ENCODE measurements at regions not wholly inside any gene's neighbourhood (a gene's known extent, or its start where the extent isn't known, plus 50 kb on each side); places are given as distances from the start of the nearest gene placed in this dataset.
A peak's percentile ranks its signal among the peaks of the same experiment; 100 is the strongest.

DNA sequence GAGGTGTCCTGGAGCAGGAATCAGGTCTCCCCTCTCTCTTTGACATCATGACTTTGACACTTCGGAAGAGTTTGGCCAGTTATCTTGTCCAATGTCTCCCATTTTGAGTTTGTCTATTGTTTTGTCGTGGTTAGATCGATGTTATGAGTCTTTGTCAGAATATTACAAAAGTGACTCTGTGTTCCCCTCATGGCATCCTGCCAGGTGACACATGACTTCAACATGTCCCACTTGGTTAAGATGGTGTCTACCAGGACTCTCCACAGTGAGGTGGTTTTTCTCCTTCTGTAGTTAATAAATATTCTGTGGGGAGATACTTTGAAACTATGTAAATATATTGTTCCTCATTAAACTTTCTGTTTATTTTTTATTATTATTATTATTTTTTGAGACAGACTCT is 76.6 kb upstream of the BZW1 start:
- no peak overlapping the region for H3K27ac ChIP-seq
- TF ChIP-seq POLR2A (IDR thresholded peaks at IDR 0.05) (no peak), EP300 (IDR thresholded peaks at IDR 0.05) (no peak), CTCF (IDR thresholded peaks at IDR 0.05) (no peak)
- DNase-seq (ENCODE audit: low spot score in 2 of 2) = no peak
- H3K9me3 ChIP-seq = no peaks in the 10 kb centered on the region
- WGBS, 2 donors = 68 to 72% methylated on average over 3 of the region's 3 CpGs
- H3K4me1 ChIP-seq = peaks cover 0 to 20% (median 0%) of the 10 kb centered on the region in 4 donors
- no peak overlapping the region for H3K4me3 ChIP-seq
- H3K27me3 ChIP-seq = no peaks in the 10 kb centered on the region
- H3K36me3 ChIP-seq = no peaks in the 10 kb centered on the region

GRCh38 chr2:200736646-200737274 is 75.0 kb upstream of the BZW1 start:
- Histone ChIP-seq H3K27me3 (no peaks in the 10 kb centered on the region), H3K27ac (no peak overlapping the region), H3K36me3 (no peaks in the 10 kb centered on the region), H3K9me3 (no peaks in the 10 kb centered on the region), H3K4me3 (no peak overlapping the region), H3K4me1 (peaks cover 0 to 37% (median 11%) of the 10 kb centered on the region in 4 donors)
- no peak for DNase-seq (ENCODE audit: low spot score in 2 of 2)
- 43 to 55% methylated on average over 6 of the region's 6 CpGs for WGBS, 2 donors
- no peak for TF ChIP-seq EP300 (IDR thresholded peaks at IDR 0.05)
- TF ChIP-seq POLR2A (IDR thresholded peaks at IDR 0.05) = no peak
- no peak for TF ChIP-seq CTCF (IDR thresholded peaks at IDR 0.05)

- Histone ChIP-seq H3K4me1 (peaks cover 0 to 45% (median 16%) of the 10 kb centered on the region in 4 donors), H3K27ac (no peak overlapping the region), H3K27me3 (no peaks in the 10 kb centered on the region), H3K4me3 (no peak overlapping the region), H3K9me3 (no peaks in the 10 kb centered on the region), H3K36me3 (no peaks in the 10 kb centered on the region)
- no peak for DNase-seq (ENCODE audit: low spot score in 2 of 2)
- 86 to 90% methylated on average over 4 of the region's 4 CpGs for WGBS, 2 donors
- TF ChIP-seq CTCF (IDR thresholded peaks at IDR 0.05) (no peak), EP300 (IDR thresholded peaks at IDR 0.05) (no peak), POLR2A (IDR thresholded peaks at IDR 0.05) (no peak)
These were observed 74.1 kb upstream of the BZW1 start for GRCh38 chr2:200737585-200737984.

- H3K27me3 ChIP-seq = no peaks in the 10 kb centered on the region
- peaks cover 0 to 54% (median 16%) of the 10 kb centered on the region in 4 donors for H3K4me1 ChIP-seq
- no peak for DNase-seq (ENCODE audit: low spot score in 2 of 2)
- 86 to 87% methylated on average over 7 of the region's 7 CpGs for WGBS, 2 donors
- H3K4me3 ChIP-seq = no peak overlapping the region
- no peak overlapping the region for H3K27ac ChIP-seq
- H3K9me3 ChIP-seq = no peaks in the 10 kb centered on the region
- TF ChIP-seq POLR2A (IDR thresholded peaks at IDR 0.05) (no peak), CTCF (IDR thresholded peaks at IDR 0.05) (no peak), EP300 (IDR thresholded peaks at IDR 0.05) (no peak)
- no peaks in the 10 kb centered on the region for H3K36me3 ChIP-seq
These were observed 73.1 kb upstream of the BZW1 start for GRCh38 chr2:200738590-200738989.

DNA sequence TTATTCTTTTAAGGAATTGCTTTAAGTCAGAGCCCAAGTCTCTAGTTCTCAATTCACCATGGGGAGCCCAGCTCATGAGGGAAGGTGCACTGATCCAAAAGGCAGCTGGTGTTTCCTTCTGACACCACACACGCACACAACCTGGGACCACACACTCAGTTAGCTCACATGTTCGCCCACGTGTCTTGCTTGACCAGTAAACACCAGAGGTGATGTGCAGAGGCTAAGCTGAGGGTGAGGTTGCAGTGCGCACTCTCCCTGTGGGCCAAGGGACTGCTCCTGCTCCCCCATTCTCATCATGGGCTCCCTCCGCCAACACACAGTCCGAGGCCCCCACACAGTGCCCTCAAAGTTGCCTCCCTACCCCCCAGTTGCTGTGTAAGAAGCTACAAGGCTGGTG is 70.8 kb upstream of the BZW1 start:
- DNase-seq (ENCODE audit: low spot score in 2 of 2) = no peak
- H3K27ac ChIP-seq = peak overlapping the region; percentile 52 to 84 (median 70)
- 81 to 92% methylated on average over 6 of the region's 6 CpGs for WGBS, 2 donors
- no peaks in the 10 kb centered on the region for H3K9me3 ChIP-seq
- no peak for TF ChIP-seq POLR2A (IDR thresholded peaks at IDR 0.05)
- TF ChIP-seq EP300 (IDR thresholded peaks at IDR 0.05) = no peak
- TF ChIP-seq CTCF (IDR thresholded peaks at IDR 0.05) = no peak
- no peaks in the 10 kb centered on the region for H3K36me3 ChIP-seq
- H3K27me3 ChIP-seq = no peaks in the 10 kb centered on the region
- no peak overlapping the region for H3K4me3 ChIP-seq
- peaks cover 0 to 54% (median 16%) of the 10 kb centered on the region in 4 donors for H3K4me1 ChIP-seq
